SU-DHL-6 (cell line): ENCODE measurements at regions not wholly inside any gene's neighbourhood (a gene's known extent, or its start where the extent isn't known, plus 50 kb on each side); places are given as distances from the start of the nearest gene placed in this dataset.
"Not testable (repeated sequence)": the region's sequence is repeated elsewhere in the genome, so short reads cannot be mapped to it uniquely, and the experiment has no call there.

Experiments
- H2AFZ ChIP-seq: fragments of 200-600 bp; sonication (generic); 2 replicates; pipeline ENCODE4 v1.6.1; 2014; ENCODE audit warnings: low read depth, mild to moderate bottlenecking, moderate library complexity, mixed read lengths, antibody characterized with exemption, low read length; ENCODE audit not compliant: severe bottlenecking
- H3F3A ChIP-seq: fragments of 200-600 bp; shearing (Covaris generic); 2 replicates; pipeline ENCODE4 v1.6.0; 2016; ENCODE audit warnings: antibody characterized with exemption, mild to moderate bottlenecking; ENCODE audit not compliant: insufficient read depth
- H3K27ac ChIP-seq: fragments of 200-600 bp; sonication (generic); 2 replicates; pipeline ENCODE4 v1.5.1; 2016; ENCODE audit warnings: low read depth, mild to moderate bottlenecking, low read length, moderate library complexity, mixed read lengths
- H3K27me3 ChIP-seq: fragments of 200-600 bp; sonication (generic), shearing (Covaris generic); 2 replicates; pipeline ENCODE4 v1.6.0; 2014; ENCODE audit warnings: mild to moderate bottlenecking, low read length
- H3K36me3 ChIP-seq: fragments of 200-600 bp; sonication (generic); 2 replicates; pipeline ENCODE4 v1.6.1; 2014; ENCODE audit warnings: mild to moderate bottlenecking, low read length, mixed read lengths
- H3K4me2 ChIP-seq: fragments of 300-600, 200-600 bp; shearing (Covaris generic), sonication (generic); 2 replicates; pipeline ENCODE4 v1.6.0; 2014; ENCODE audit warnings: low read length, low read depth, mild to moderate bottlenecking; ENCODE audit not compliant: poor library complexity, severe bottlenecking
- H3K4me3 ChIP-seq: fragments of 200-600 bp; sonication (generic); 2 replicates; pipeline ENCODE4 v1.5.1; 2014; ENCODE audit warnings: antibody characterized with exemption, low read length, mild to moderate bottlenecking, mixed read lengths; ENCODE audit not compliant: insufficient read depth, poor library complexity, severe bottlenecking
- H3K79me2 ChIP-seq: fragments of 200-600 bp; sonication (generic); 2 replicates; pipeline ENCODE4 v1.6.1; 2014; ENCODE audit warnings: mild to moderate bottlenecking, low read length, moderate library complexity; ENCODE audit not compliant: insufficient read depth
- H3K9ac ChIP-seq: fragments of 200-600 bp; sonication (generic); 2 replicates; pipeline ENCODE4 v1.7.0; 2014; ENCODE audit warnings: mild to moderate bottlenecking, low read length
- H3K9me2 ChIP-seq: fragments of 200-600 bp; sonication (generic); replicated peaks from 2 replicates; pipeline ENCODE4 v1.6.1; 2014; ENCODE audit warnings: low read length; ENCODE audit not compliant: insufficient read depth
- H3K9me3 ChIP-seq: fragments of 200-600 bp; sonication (generic); 2 replicates; pipeline ENCODE4 v1.6.1; 2014; ENCODE audit warnings: low read length, mixed read lengths; ENCODE audit not compliant: insufficient read depth
- H4K20me1 ChIP-seq: fragments of 200-600 bp; sonication (generic); 2 replicates; pipeline ENCODE4 v1.6.1; 2014; ENCODE audit warnings: low read depth, mild to moderate bottlenecking, antibody characterized with exemption, low read length, moderate library complexity, mixed read lengths
- EZH2phosphoT487 ChIP-seq: fragments of 200-600 bp; sonication (generic), shearing (Covaris generic); conservative IDR thresholded peaks from 2 replicates; pipeline ENCODE4 v1.6.1; 2018; ENCODE audit warnings: mild to moderate bottlenecking, antibody characterized with exemption, low read length, moderate library complexity, mixed read lengths
- TF ChIP-seq, protein P1 (sequence below): fragments of 200-600 bp; sonication (generic); IDR thresholded peaks from one replicate; pipeline ENCODE4 v1.5.1; 2017; ENCODE audit warnings: antibody characterized with exemption, mild to moderate bottlenecking, low read length, moderate library complexity; ENCODE audit not compliant: insufficient read depth, poor library complexity, severe bottlenecking

DNA sequence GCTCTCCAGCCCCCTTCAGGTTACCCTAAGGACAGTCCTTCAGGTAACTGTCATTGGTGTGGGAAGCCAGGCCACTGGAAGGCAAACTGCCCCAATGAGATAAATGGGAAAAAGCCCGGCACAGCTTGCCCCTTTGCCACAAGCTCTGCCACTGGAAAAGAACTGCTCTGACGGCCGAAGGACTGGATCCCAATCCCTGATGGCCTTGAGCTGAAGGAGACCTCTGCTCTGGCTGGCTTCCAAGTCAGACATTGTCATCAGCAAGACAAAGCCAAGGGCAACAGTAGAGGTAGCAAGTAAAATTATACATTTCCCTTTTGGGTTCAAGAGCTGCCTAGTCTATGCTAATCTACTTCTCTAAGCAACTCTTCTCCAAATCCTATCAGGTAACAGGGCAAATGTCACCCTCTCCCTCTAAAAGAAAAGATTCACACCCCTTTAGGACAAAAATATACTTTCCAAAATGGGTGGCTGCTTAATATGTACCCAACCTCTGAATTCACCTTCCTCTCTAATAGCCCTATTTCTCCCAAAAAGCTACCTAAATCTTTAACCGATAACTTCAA is 145.8 kb downstream of the ADSS2 start:
- TF ChIP-seq EZH2phosphoT487, result no peak
- TF ChIP-seq, protein P1, sequence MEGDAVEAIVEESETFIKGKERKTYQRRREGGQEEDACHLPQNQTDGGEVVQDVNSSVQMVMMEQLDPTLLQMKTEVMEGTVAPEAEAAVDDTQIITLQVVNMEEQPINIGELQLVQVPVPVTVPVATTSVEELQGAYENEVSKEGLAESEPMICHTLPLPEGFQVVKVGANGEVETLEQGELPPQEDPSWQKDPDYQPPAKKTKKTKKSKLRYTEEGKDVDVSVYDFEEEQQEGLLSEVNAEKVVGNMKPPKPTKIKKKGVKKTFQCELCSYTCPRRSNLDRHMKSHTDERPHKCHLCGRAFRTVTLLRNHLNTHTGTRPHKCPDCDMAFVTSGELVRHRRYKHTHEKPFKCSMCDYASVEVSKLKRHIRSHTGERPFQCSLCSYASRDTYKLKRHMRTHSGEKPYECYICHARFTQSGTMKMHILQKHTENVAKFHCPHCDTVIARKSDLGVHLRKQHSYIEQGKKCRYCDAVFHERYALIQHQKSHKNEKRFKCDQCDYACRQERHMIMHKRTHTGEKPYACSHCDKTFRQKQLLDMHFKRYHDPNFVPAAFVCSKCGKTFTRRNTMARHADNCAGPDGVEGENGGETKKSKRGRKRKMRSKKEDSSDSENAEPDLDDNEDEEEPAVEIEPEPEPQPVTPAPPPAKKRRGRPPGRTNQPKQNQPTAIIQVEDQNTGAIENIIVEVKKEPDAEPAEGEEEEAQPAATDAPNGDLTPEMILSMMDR, result no peak
- Histone ChIP-seq H3K27ac (no peak overlapping the region), H3K9ac (no peak overlapping the region), H3K4me2 (no peak overlapping the region), H3K9me2 (no peaks in the 10 kb centered on the region), H4K20me1 (no peaks in the 10 kb centered on the region), H3K27me3 (no peaks in the 10 kb centered on the region), H3F3A (no peaks in the 10 kb centered on the region), H3K79me2 (no peaks in the 10 kb centered on the region), H3K4me3 (no peak overlapping the region), H2AFZ (no peak overlapping the region), H3K9me3 (no peaks in the 10 kb centered on the region), H3K36me3 (no peaks in the 10 kb centered on the region)

DNA sequence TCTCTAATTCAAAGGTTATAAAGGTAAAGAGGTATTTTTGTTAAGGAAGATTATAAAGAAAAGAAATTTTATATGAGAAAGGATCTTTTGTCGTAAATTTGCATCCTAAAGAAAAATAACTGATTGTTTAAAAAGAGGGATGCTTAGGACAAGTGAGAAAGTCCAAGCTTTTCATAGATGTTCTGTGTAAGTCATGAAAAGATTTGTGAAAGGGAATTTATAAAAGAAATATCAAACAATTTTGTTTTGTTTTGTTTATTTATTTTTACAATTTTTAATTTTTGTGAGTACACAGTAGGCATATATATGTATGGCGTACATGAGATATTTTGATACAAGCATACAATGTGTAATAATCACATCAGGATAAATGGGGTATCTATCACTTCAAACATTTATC is 145.2 kb downstream of the ADSS2 start:
- Histone ChIP-seq H3K4me2 (no peak overlapping the region), H3K9ac (no peak overlapping the region), H3K27ac (no peak overlapping the region), H3K9me2 (no peaks in the 10 kb centered on the region), H3K4me3 (no peak overlapping the region), H4K20me1 (no peaks in the 10 kb centered on the region), H2AFZ (no peak overlapping the region), H3K9me3 (no peaks in the 10 kb centered on the region), H3K79me2 (no peaks in the 10 kb centered on the region), H3K27me3 (no peaks in the 10 kb centered on the region), H3F3A (no peaks in the 10 kb centered on the region), H3K36me3 (no peaks in the 10 kb centered on the region)
- TF ChIP-seq, protein P1, result no peak
- TF ChIP-seq EZH2phosphoT487, result no peak

DNA sequence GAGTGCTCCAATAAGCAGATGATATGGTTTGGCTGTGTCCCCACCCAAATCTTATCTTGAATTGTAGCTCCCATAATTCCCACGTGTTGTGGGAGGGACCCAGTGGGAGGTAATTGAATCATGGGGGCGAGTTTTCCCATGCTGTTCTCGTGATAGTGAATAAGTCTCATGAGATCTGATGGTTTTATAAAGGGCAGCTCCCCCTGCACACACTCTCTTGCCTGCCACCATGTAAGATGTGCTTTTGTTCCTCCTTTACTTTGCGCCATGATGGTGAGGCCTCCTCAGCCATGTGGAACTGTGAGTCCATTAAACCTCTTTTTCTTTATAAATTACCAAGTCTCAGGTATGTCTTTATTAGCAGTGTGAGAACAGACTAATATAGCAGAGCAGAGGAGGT is 142.5 kb downstream of the ADSS2 start:
- not testable (repeated sequence) for H3F3A ChIP-seq, H3K36me3 ChIP-seq, H4K20me1 ChIP-seq, H3K27me3 ChIP-seq, H3K79me2 ChIP-seq, H3K9me3 ChIP-seq, H3K9ac ChIP-seq, H3K4me3 ChIP-seq, H3K27ac ChIP-seq, H3K4me2 ChIP-seq, H3K9me2 ChIP-seq, H2AFZ ChIP-seq

DNA sequence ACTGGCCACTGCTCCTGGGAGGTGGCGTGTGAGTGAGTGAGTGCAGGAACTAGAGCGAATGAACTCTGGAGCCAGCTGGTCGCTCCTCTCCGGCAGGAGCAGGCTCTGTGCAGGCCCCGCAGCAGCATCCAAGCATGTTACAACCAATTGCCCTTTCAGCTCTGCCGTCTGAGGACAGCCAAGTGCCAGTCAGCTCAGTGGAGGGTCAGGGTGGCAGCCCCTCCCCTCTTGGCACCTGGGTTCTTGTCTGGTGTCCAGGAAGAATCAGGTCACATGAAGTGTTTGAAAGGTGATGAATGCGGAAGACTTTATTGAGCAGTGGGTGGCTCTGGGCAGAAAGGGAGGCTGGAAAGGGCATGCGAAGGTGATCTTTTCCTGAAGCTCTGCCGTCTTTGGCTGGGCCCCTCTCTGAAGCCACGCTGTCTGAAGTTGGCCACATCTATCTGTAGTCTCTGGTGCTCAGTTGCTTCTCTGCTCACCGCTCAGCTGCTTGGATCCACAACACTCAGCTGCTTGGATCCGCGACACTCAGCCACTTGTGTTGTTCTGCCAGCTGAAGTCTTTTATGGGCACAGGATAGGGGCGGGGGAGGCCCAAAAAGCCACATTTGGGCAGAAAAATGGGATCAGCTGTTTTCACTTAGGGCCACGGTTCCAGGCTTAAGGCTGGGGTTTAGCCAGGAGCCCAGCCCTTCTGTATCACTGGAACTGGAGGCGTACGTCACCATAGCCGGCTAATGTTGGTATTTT is 139.8 kb downstream of the ADSS2 start:
- H3F3A ChIP-seq, result no peaks in the 10 kb centered on the region
- no peak overlapping the region for H2AFZ ChIP-seq
- H3K27ac ChIP-seq, result no peak overlapping the region
- no peaks in the 10 kb centered on the region for H3K36me3 ChIP-seq
- H3K79me2 ChIP-seq, result no peaks in the 10 kb centered on the region
- no peaks in the 10 kb centered on the region for H3K9me3 ChIP-seq
- no peaks in the 10 kb centered on the region for H3K9me2 ChIP-seq
- H3K9ac ChIP-seq, result no peak overlapping the region
- no peaks in the 10 kb centered on the region for H3K27me3 ChIP-seq
- TF ChIP-seq EZH2phosphoT487, result no peak
- TF ChIP-seq, protein P1, result no peak
- H3K4me2 ChIP-seq, result no peak overlapping the region
- H4K20me1 ChIP-seq, result no peaks in the 10 kb centered on the region
- no peak overlapping the region for H3K4me3 ChIP-seq
